GM20000 (cell line): ENCODE measurements at regions not wholly inside any gene's neighbourhood (a gene's known extent, or its start where the extent isn't known, plus 50 kb on each side); places are given as distances from the start of the nearest gene placed in this dataset.

Experiments used
- DNase-seq: peaks from one replicate; pipeline ENCODE4 v3.0.0; 2012; ENCODE audit warnings: low spot score
- CTCF ChIP-seq: IDR thresholded peaks from 2 replicates; pipeline ENCODE4 v1.5.1; 2012; ENCODE audit warnings: mild to moderate bottlenecking, control low read depth; ENCODE audit errors: extremely low read depth, missing control alignments

- DNase-seq, result no peak
- TF ChIP-seq CTCF, result no peak
Measured at GRCh38 chr10:24132741-24133140, 76.2 kb upstream of the KIAA1217 start.

GRCh38 chr10:24133835-24134234 lies 75.1 kb upstream of the KIAA1217 start:
- TF ChIP-seq CTCF, result no peak
- DNase-seq, result no peak

DNA sequence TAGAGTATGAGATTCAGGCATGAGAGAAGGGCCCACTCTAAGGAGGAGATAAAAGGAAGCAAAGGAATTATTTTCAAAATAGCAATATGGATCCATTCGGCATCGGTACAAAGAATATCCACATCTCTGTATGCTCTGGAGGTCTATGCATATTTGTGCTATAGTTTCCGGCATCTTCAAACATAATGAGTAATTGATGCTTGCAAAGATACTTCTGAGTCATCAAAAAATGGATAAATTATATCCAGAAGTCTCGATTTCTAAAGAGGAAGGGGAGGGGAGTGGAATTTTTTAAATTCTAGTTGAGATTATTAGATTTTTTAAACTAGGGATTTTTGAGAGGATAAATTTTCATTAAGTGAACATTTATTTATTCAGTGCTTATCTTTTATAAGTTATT lies 72.9 kb upstream of the KIAA1217 start:
- no peak for TF ChIP-seq CTCF
- no peak for DNase-seq

DNA sequence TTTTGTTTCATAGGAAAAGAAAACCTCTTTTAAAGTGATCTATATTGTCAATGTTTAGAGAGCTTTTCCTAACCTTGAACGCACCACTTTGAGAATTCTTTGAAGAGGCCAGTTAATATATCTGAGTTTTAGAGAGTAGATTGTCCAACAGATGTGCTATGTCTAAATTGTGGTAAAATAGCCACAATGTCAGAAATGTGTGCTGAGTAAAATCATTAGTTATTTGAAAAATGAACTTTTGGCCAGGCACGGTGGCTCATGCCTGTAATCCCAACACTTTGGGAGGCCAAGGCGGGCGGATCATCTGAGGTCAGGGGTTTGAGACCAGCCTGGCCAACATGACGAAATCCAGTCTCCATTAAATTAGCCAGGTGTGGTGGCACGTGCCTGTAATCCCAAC lies 61.6 kb upstream of the KIAA1217 start:
- no peak for TF ChIP-seq CTCF

DNA sequence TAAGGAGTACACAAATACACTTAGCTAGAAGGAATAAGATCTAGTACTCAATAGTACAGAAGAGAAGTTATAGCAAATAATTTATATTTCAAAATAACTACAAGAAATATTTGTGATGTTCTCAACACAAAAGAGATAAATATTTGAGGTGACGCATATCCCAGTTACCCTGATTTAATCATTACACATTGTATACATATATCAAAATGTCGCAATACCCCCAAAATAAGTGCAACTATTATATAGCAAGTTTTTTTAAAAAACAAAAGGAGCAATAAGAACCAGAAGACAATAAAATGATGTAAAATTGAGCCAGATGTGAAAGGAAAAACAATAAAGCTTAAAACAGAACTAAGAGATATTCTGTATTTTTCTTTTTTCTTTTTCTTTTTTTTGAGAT lies 59.3 kb upstream of the KIAA1217 start:
- DNase-seq, result no peak
- no peak for TF ChIP-seq CTCF

More for the DNA sequence above, 61.6 kb upstream of the KIAA1217 start:
- DNase-seq, result no peak

DNA sequence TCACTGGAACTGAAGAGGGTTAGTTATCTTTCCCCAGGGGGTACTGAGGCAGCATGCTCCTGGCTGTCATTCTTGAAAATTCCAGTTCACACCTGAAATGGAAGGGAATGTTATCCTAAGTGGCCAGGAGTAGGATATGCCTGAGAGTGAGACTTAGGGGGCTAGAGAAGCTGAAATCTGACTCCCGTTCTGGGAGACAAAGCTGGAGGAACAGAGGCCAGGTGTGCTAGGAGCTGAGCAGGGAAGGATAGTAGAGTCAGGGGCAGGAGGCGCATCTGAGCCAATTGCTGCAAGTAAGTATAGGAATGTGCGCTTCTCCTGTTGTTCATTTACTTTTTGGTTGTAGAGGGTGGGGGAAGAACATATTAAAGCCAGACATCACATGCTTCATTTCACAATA lies 58.1 kb upstream of the KIAA1217 start:
- no peak for TF ChIP-seq CTCF
- no peak for DNase-seq

GRCh38 chr10:24152270-24152669 lies 56.7 kb upstream of the KIAA1217 start:
- TF ChIP-seq CTCF, result no peak
- DNase-seq, result no peak
